ENCODE measurements at regions not wholly inside any gene's neighbourhood (a gene's known extent, or its start where the extent isn't known, plus 50 kb on each side); places are given as distances from the start of the nearest gene placed in this dataset.
"Not testable (repeated sequence)": the region's sequence is repeated elsewhere in the genome, so short reads cannot be mapped to it uniquely, and the experiment has no call there.

DNA sequence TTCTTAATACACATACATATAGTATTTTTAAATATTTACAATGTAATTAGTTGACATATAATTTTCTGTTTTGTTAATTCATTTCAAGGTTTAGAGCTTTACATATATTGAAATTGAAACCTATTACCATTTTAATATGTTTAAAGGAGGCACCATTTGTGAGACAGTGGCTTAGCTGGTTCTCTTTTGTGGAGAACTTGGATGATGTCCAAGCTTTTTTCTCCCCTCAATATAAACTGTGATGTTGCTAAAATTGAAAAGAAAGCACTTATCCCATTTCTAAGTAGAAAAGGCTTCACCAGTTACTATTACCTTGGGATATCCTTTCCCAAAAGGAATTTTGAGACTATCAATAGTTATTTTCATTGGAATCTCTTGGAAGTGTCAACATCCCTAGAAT lies 707.2 kb downstream of the NTRK3 start:
- H3K9me3 ChIP-seq (ENCODE audit: control insufficient read depth, low read length): no peaks in the 10 kb centered on the region
- no peaks in the 10 kb centered on the region for H3K36me3 ChIP-seq (ENCODE audit: control insufficient read depth, insufficient read depth, low read length)
- no peak overlapping the region for H3K27ac ChIP-seq (ENCODE audit: low read depth, low read length, severe bottlenecking)
- no peak overlapping the region for H3K4me3 ChIP-seq (ENCODE audit: extremely low read depth, insufficient read depth, low read length, poor library complexity, severe bottlenecking)
- no peaks in the 10 kb centered on the region for H3K4me1 ChIP-seq (ENCODE audit: control insufficient read depth, insufficient read depth, low read length, poor library complexity, severe bottlenecking)

DNA sequence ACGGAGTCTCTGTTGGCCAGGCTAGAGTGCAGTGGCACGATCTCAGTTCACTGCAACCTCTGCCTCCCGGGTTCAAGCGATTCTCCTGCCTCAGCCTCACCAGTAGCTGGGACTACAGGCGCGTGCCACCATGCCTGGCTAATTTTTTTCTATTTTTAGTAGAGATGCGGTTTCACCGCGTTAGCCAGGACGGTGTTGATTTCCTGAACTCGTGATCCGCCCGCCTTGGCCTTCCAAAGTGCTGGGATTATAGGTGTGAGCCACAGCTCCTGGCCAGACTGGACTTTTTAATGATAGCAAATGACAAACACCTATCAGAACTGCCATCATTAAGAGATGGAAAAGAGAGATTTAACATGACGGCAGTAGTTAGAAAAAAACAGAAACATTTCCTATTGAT lies 707.9 kb downstream of the NTRK3 start:
- not testable (repeated sequence) for H3K4me1 ChIP-seq (ENCODE audit: control insufficient read depth, insufficient read depth, low read length, poor library complexity, severe bottlenecking); H3K4me3 ChIP-seq (ENCODE audit: extremely low read depth, insufficient read depth, low read length, poor library complexity, severe bottlenecking); H3K9me3 ChIP-seq (ENCODE audit: control insufficient read depth, low read length); H3K36me3 ChIP-seq (ENCODE audit: control insufficient read depth, insufficient read depth, low read length); H3K27ac ChIP-seq (ENCODE audit: low read depth, low read length, severe bottlenecking)
- WGBS, 2 experiments (ENCODE audit: insufficient coverage in 2 of 2): 94 to 97% methylated on average over 12 of the region's 14 CpGs

DNA sequence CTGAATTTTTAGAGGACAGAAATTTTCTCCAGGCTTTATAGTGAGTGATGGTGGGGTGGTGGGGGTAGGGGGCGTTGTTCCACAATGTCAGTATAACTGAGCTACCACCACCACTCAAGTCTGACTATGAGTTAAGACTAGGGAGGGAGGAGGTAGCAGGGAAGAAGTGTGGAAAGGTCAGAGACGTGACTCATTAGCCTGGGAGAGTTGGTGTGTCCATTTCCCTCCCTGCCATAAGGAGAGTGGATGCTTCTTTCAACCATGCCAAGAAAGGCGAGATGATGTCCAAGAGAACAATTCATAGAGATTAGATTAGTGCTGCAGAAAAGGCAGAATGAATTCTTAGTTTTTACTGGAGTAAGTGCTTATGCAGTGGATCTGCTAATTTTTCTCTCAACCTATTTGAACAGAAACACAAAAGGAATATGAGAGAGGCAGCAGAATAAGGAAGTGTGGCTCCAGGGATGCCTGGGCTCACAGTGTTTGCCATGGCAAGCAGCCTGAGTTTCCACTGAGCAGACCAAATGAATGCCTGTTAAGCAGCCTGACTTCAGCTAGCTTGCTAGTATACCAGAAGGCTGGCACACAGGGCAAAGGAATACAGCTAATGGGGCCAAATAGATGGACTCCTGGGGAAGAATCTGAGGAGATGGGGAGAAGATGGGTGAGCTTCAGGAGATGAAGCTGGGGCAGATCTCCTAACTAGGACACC lies 708.9 kb downstream of the NTRK3 start:
- no peaks in the 10 kb centered on the region for H3K36me3 ChIP-seq (ENCODE audit: control insufficient read depth, insufficient read depth, low read length)
- no peak overlapping the region for H3K4me3 ChIP-seq (ENCODE audit: extremely low read depth, insufficient read depth, low read length, poor library complexity, severe bottlenecking)
- H3K27ac ChIP-seq (ENCODE audit: low read depth, low read length, severe bottlenecking): no peak overlapping the region
- H3K9me3 ChIP-seq (ENCODE audit: control insufficient read depth, low read length): no peaks in the 10 kb centered on the region
- WGBS, 2 experiments (ENCODE audit: insufficient coverage in 2 of 2): 90% methylated on average over 2 of the region's 3 CpGs; no CpG with 5 or more reads in 1 of the 2 experiments
- no peaks in the 10 kb centered on the region for H3K4me1 ChIP-seq (ENCODE audit: control insufficient read depth, insufficient read depth, low read length, poor library complexity, severe bottlenecking)

DNA sequence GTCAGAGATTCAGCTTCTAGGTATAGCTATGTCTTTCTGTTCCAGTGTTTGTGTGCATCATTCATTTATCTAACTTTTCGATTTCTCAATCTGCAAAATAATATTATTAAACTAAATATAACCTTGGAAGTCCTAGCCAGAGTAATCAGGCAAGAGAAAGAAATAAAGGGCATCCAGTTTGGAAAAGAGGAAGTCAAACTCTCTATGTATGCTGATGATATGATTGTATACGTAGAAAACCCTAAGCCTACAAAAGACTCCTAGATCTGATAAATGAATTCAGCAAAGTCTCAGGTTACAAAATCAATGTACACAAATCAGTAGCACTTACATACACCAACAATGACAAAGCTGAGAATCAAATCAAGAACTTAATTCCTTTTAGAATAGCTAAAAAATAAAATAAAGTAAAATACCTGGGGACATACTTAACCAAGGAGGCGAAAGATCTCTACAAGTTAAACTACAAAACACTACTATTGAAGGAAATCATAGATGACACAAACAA lies 718.2 kb downstream of the NTRK3 start:
- WGBS, 2 experiments (ENCODE audit: insufficient coverage in 2 of 2): no CpG with 5 or more reads among the region's 3 CpGs
- Histone ChIP-seq H3K27ac (ENCODE audit: low read depth, low read length, severe bottlenecking) (no peak overlapping the region), H3K36me3 (ENCODE audit: control insufficient read depth, insufficient read depth, low read length) (no peaks in the 10 kb centered on the region), H3K4me3 (ENCODE audit: extremely low read depth, insufficient read depth, low read length, poor library complexity, severe bottlenecking) (no peak overlapping the region), H3K9me3 (ENCODE audit: control insufficient read depth, low read length) (no peaks in the 10 kb centered on the region), H3K4me1 (ENCODE audit: control insufficient read depth, insufficient read depth, low read length, poor library complexity, severe bottlenecking) (no peaks in the 10 kb centered on the region)

DNA sequence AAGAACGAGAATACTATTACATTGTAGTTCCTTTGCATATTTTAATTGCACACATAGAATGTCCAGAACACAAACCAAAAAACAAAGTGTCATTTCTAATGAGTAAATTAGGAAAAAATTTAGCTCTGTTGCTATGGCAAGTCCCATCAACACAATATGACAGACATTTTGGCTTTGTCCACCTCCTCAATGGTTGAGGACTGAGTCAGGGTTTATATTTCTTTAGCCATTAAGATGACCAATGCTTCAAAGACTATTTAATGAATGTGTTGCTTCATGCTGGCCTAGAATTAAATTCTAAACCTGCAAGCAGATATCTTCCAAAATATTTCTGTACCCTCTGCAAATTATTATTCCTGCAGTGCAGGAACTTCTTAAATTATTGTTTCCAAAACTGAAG lies 719.2 kb downstream of the NTRK3 start:
- no CpG with 5 or more reads among the region's 1 CpG for WGBS, 2 experiments (ENCODE audit: insufficient coverage in 2 of 2)
- no peaks in the 10 kb centered on the region for H3K4me1 ChIP-seq (ENCODE audit: control insufficient read depth, insufficient read depth, low read length, poor library complexity, severe bottlenecking)
- H3K4me3 ChIP-seq (ENCODE audit: extremely low read depth, insufficient read depth, low read length, poor library complexity, severe bottlenecking): no peak overlapping the region
- H3K36me3 ChIP-seq (ENCODE audit: control insufficient read depth, insufficient read depth, low read length): no peaks in the 10 kb centered on the region
- H3K9me3 ChIP-seq (ENCODE audit: control insufficient read depth, low read length): no peaks in the 10 kb centered on the region
- H3K27ac ChIP-seq (ENCODE audit: low read depth, low read length, severe bottlenecking): no peak overlapping the region

DNA sequence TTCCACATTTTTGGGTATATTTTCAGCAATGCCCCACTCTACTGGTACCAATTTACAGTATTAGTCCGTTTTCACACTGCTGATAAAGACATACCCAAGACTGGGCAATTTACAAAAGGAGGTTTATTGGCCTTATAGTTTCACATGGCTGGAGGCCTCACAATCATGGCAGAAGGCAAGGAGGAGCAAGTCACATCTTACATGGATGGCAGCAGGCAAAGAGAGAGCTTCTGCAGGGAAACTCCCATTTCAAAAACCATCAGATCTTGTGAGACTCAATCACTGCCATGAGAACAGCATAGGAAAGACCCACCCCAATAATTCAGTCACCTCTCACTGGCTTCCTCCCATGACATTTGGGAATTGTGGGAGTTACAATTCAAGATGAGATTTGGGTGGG lies 722.9 kb downstream of the NTRK3 start:
- H3K27ac ChIP-seq (ENCODE audit: low read depth, low read length, severe bottlenecking); H3K4me1 ChIP-seq (ENCODE audit: control insufficient read depth, insufficient read depth, low read length, poor library complexity, severe bottlenecking); H3K9me3 ChIP-seq (ENCODE audit: control insufficient read depth, low read length); H3K4me3 ChIP-seq (ENCODE audit: extremely low read depth, insufficient read depth, low read length, poor library complexity, severe bottlenecking); H3K36me3 ChIP-seq (ENCODE audit: control insufficient read depth, insufficient read depth, low read length): not testable (repeated sequence)
- WGBS, 2 experiments (ENCODE audit: insufficient coverage in 2 of 2): 100% methylated on average over 1 of the region's 1 CpG; no CpG with 5 or more reads in 1 of the 2 experiments

DNA sequence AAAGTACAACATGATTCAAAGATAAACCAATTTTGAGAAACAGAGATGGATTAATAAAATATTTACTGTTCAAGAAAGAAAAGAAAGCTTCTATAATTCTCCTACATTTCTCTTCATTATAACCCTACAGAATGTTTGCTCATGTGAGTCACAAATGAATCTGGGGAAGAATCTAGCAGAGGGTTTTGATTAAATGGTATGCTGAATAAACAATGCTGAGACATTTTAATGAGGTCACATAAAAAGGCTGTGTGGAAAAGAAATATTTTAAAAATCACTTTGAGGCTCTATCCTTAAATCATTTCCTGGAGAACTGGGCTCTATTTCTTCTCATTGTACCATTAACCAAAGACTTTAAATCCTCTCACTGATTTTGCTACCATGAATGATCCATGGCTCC lies 727.7 kb downstream of the NTRK3 start:
- no peaks in the 10 kb centered on the region for H3K36me3 ChIP-seq (ENCODE audit: control insufficient read depth, insufficient read depth, low read length)
- H3K9me3 ChIP-seq (ENCODE audit: control insufficient read depth, low read length): no peaks in the 10 kb centered on the region
- no peak overlapping the region for H3K27ac ChIP-seq (ENCODE audit: low read depth, low read length, severe bottlenecking)
- no peaks in the 10 kb centered on the region for H3K4me1 ChIP-seq (ENCODE audit: control insufficient read depth, insufficient read depth, low read length, poor library complexity, severe bottlenecking)
- no peak overlapping the region for H3K4me3 ChIP-seq (ENCODE audit: extremely low read depth, insufficient read depth, low read length, poor library complexity, severe bottlenecking)

DNA sequence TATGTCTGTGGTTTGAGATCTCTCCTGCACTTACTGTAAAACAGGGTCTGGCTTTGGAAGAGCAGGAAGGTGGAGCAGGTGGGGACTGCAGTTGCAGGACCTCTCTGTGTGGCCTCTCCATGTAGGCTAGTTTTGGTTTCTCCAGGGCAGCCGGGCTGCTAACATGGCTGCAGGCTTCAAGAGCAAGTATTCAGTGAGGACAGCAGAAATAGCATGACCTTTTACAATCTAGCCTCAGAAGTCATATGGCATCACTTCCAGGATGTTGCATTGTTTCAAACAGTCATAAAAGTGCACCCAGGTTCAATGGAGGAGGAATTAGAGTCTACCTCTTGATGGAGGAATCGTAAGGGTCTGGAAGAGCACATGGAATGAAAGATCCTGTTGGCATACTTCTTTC lies 728.7 kb downstream of the NTRK3 start:
- Histone ChIP-seq H3K4me1 (ENCODE audit: control insufficient read depth, insufficient read depth, low read length, poor library complexity, severe bottlenecking) (no peaks in the 10 kb centered on the region), H3K4me3 (ENCODE audit: extremely low read depth, insufficient read depth, low read length, poor library complexity, severe bottlenecking) (no peak overlapping the region), H3K9me3 (ENCODE audit: control insufficient read depth, low read length) (no peaks in the 10 kb centered on the region), H3K36me3 (ENCODE audit: control insufficient read depth, insufficient read depth, low read length) (no peaks in the 10 kb centered on the region), H3K27ac (ENCODE audit: low read depth, low read length, severe bottlenecking) (no peak overlapping the region)
- WGBS, 2 experiments (ENCODE audit: insufficient coverage in 2 of 2): 86 to 100% methylated on average over 1 to 2 of the region's 2 CpGs

DNA sequence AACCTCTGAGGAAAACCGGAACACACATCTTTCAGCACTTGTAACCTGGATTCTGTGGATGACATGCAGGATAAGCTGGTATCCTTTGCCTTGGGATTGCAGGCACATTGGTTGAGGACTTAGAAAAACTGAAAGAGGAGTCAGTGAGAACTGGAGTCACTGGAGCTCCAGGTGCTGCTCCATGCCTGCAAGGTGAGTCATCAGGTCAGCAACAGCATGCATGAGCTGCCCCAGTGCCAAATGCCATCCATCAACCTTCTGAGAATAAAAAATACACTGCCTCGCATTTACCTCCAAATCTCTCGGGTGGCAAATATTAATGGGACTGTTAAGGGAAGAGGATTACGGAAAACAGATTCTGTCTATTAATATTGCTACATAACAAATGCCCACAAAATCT lies 729.1 kb downstream of the NTRK3 start:
- Histone ChIP-seq H3K9me3 (ENCODE audit: control insufficient read depth, low read length) (no peaks in the 10 kb centered on the region), H3K4me1 (ENCODE audit: control insufficient read depth, insufficient read depth, low read length, poor library complexity, severe bottlenecking) (no peaks in the 10 kb centered on the region), H3K4me3 (ENCODE audit: extremely low read depth, insufficient read depth, low read length, poor library complexity, severe bottlenecking) (no peak overlapping the region), H3K27ac (ENCODE audit: low read depth, low read length, severe bottlenecking) (no peak overlapping the region), H3K36me3 (ENCODE audit: control insufficient read depth, insufficient read depth, low read length) (no peaks in the 10 kb centered on the region)
- 88 to 90% methylated on average over 1 to 2 of the region's 4 CpGs for WGBS, 2 experiments (ENCODE audit: insufficient coverage in 2 of 2)

DNA sequence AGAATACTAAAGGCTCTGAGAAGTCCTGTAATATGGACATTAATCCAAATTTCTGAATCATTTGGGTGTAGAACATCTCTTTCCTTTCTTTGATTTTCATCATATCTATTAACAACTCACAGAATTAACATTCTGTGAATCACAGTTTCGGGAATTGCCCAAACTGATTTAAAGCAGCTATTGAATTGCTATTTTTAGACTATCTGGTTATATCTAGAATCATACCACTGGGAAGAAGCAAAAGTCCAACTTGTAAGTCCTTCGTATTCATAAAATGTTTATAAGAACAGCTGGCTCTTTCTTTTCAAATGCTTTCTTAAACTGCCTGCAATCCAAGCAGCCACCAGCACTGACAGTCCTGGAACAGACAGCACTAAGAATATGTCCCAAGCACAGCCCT lies 733.0 kb downstream of the NTRK3 start:
- WGBS, 2 experiments (ENCODE audit: insufficient coverage in 2 of 2): 100% methylated on average over 1 of the region's 2 CpGs; no CpG with 5 or more reads in 1 of the 2 experiments
- Histone ChIP-seq H3K27ac (ENCODE audit: low read depth, low read length, severe bottlenecking) (no peak overlapping the region), H3K4me3 (ENCODE audit: extremely low read depth, insufficient read depth, low read length, poor library complexity, severe bottlenecking) (no peak overlapping the region), H3K9me3 (ENCODE audit: control insufficient read depth, low read length) (no peaks in the 10 kb centered on the region), H3K36me3 (ENCODE audit: control insufficient read depth, insufficient read depth, low read length) (no peaks in the 10 kb centered on the region), H3K4me1 (ENCODE audit: control insufficient read depth, insufficient read depth, low read length, poor library complexity, severe bottlenecking) (no peaks in the 10 kb centered on the region)

DNA sequence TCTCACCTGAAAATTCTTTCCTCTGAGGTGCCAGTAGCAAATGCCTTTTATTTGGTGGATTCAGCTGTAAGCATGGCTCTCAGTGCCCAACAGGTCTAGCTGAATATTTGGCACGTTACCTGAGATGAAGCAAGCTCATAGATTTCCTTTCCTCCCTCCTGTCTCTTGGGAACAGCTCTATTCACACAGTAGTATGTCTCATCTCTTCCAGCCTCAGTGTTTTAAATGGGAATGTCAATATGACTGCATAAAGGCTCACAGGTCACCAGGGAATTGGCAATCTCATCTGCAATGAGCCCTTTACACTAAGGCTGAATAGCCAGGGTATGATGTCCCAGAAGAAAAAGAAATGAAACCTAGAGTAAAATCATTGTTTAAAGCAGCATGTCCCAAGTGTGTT lies 733.5 kb downstream of the NTRK3 start:
- 100% methylated on average over 1 of the region's 1 CpG; no CpG with 5 or more reads in 1 of the 2 experiments for WGBS, 2 experiments (ENCODE audit: insufficient coverage in 2 of 2)
- H3K4me1 ChIP-seq (ENCODE audit: control insufficient read depth, insufficient read depth, low read length, poor library complexity, severe bottlenecking): no peaks in the 10 kb centered on the region
- H3K36me3 ChIP-seq (ENCODE audit: control insufficient read depth, insufficient read depth, low read length): no peaks in the 10 kb centered on the region
- H3K9me3 ChIP-seq (ENCODE audit: control insufficient read depth, low read length): no peaks in the 10 kb centered on the region
- H3K27ac ChIP-seq (ENCODE audit: low read depth, low read length, severe bottlenecking): no peak overlapping the region
- no peak overlapping the region for H3K4me3 ChIP-seq (ENCODE audit: extremely low read depth, insufficient read depth, low read length, poor library complexity, severe bottlenecking)

All from mesodermal cell (in vitro differentiated cells).